Mucosa of descending colon (tissue), 3 donors: ENCODE measurements at regions not wholly inside any gene's neighbourhood (a gene's known extent, or its start where the extent isn't known, plus 50 kb on each side); places are given as distances from the start of the nearest gene placed in this dataset.

Experiments
- ATAC-seq: fragments of 200-7000 bp; cut with Tn5 transposase; one replicate; pipeline ENCODE4 v1.9.1; 2020; ENCODE audit warnings: mild to moderate bottlenecking, moderate library complexity
- DNase-seq, 3 donors: peaks; one replicate each; pipeline ENCODE4 v3.0.0-alpha.2; 2020
- H3K36me3 ChIP-seq: fragments of 200-600 bp; one replicate; pipeline ENCODE4 v1.8.0; 2021; ENCODE audit warnings: low read depth, mild to moderate bottlenecking
- H3K4me1 ChIP-seq: fragments of 200-600 bp; one replicate; pipeline ENCODE4 v1.8.0; 2021; ENCODE audit warnings: low read depth, mild to moderate bottlenecking
- H3K4me3 ChIP-seq: fragments of 200-600 bp; one replicate; pipeline ENCODE4 v1.8.0; 2021; ENCODE audit warnings: mild to moderate bottlenecking
- H3K9me3 ChIP-seq: fragments of 200-600 bp; one replicate; pipeline ENCODE4 v1.8.0; 2021; ENCODE audit warnings: mild to moderate bottlenecking
- CTCF ChIP-seq: fragments of 200-600 bp; IDR thresholded peaks from one replicate; pipeline ENCODE4 v1.8.0; 2022; ENCODE audit warnings: antibody characterized with exemption, mild to moderate bottlenecking
- intact Hi-C, 2 donors: fragments of 100-400 bp; cut with DNase I in 1 of 2; cut with micrococcal nuclease in 1 of 2; formaldehyde crosslinking; loops; one replicate each; pipeline versions ENCODE4 v1.11.0 to v1.11.1; 2022; cut with DNase I, micrococcal nuclease
- donor health status: DM: no; HTN: no; CAD: no; lungs with moderate emphysema.
- donor health status: DM: no; HTN: no; CAD: no.
- donor health status: DM: no; HTN: yes; CAD: no.

GRCh38 chr2:121998751-121999150 lies 243.3 kb downstream of the TSN start:
- Histone ChIP-seq H3K4me1 (peaks cover 4% of the 10 kb centered on the region), H3K9me3 (no peaks in the 10 kb centered on the region), H3K4me3 (no peak overlapping the region), H3K36me3 (no peaks in the 10 kb centered on the region)
- intact Hi-C loops, result no loop called here
- no peak for TF ChIP-seq CTCF
- DNase-seq, result no peak
- ATAC-seq, result no peak

- H3K9me3 ChIP-seq, result no peaks in the 10 kb centered on the region
- peak in 1 of 3 donors; percentile 78 for DNase-seq
- peaks cover 4% of the 10 kb centered on the region for H3K4me1 ChIP-seq
- no peak for TF ChIP-seq CTCF
- intact Hi-C loops, result no loop called here
- H3K36me3 ChIP-seq, result no peaks in the 10 kb centered on the region
- peak; percentile 78 for ATAC-seq
- no peak overlapping the region for H3K4me3 ChIP-seq
Observed at GRCh38 chr2:121999264-121999663, 243.8 kb downstream of the TSN start.

GRCh38 chr2:122000556-122001340 lies 245.3 kb downstream of the TSN start:
- no peak for ATAC-seq
- no peaks in the 10 kb centered on the region for H3K36me3 ChIP-seq

GRCh38 chr2:122001441-122001874 lies 246.0 kb downstream of the TSN start:
- H3K4me3 ChIP-seq, result no peak overlapping the region
- intact Hi-C loops, result no loop called here
- ATAC-seq (no peak), DNase-seq (no peak)
- no peak for TF ChIP-seq CTCF
- H3K36me3 ChIP-seq, result no peaks in the 10 kb centered on the region
- H3K4me1 ChIP-seq, result peaks cover 4% of the 10 kb centered on the region
- H3K9me3 ChIP-seq, result no peaks in the 10 kb centered on the region

More at GRCh38 chr2:122000556-122001340, 245.3 kb downstream of the TSN start:
- Histone ChIP-seq H3K4me3 (no peak overlapping the region), H3K9me3 (no peaks in the 10 kb centered on the region), H3K4me1 (peaks cover 4% of the 10 kb centered on the region)
- DNase-seq, result no peak
- TF ChIP-seq CTCF, result no peak
- intact Hi-C loops, result no loop called here

- Histone ChIP-seq H3K4me3 (no peak overlapping the region), H3K9me3 (no peaks in the 10 kb centered on the region), H3K4me1 (peaks cover 4% of the 10 kb centered on the region), H3K36me3 (no peaks in the 10 kb centered on the region)
- ATAC-seq (no peak), DNase-seq (no peak)
- TF ChIP-seq CTCF, result no peak
- intact Hi-C loops, result no loop called here
Observed at GRCh38 chr2:122003196-122003940, 247.9 kb downstream of the TSN start.
